ENCODE measurements at regions not wholly inside any gene's neighbourhood (a gene's known extent, or its start where the extent isn't known, plus 50 kb on each side); places are given as distances from the start of the nearest gene placed in this dataset.

DNA sequence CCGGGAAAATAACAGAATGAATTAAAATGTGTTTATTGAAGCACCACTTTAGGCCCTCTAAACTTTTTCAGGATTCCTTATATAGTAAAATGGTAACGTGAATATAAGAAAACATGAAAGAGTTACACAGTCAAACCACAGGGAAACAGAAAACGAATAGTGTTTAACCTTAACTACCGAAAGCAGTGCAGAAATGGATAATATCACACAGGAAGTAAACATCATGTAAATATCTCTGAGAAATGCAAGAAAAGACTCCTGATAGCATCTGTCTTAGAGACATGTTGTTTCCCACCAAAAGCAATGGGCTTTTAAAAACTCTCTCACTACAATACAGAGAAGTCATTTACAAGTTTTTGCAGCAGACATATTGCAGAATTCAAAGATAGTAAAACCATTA lies 323.9 kb upstream of the CXXC4 start:
- TF ChIP-seq, protein P1, sequence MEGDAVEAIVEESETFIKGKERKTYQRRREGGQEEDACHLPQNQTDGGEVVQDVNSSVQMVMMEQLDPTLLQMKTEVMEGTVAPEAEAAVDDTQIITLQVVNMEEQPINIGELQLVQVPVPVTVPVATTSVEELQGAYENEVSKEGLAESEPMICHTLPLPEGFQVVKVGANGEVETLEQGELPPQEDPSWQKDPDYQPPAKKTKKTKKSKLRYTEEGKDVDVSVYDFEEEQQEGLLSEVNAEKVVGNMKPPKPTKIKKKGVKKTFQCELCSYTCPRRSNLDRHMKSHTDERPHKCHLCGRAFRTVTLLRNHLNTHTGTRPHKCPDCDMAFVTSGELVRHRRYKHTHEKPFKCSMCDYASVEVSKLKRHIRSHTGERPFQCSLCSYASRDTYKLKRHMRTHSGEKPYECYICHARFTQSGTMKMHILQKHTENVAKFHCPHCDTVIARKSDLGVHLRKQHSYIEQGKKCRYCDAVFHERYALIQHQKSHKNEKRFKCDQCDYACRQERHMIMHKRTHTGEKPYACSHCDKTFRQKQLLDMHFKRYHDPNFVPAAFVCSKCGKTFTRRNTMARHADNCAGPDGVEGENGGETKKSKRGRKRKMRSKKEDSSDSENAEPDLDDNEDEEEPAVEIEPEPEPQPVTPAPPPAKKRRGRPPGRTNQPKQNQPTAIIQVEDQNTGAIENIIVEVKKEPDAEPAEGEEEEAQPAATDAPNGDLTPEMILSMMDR (IDR thresholded peaks at IDR 0.05): no peak
- TF ChIP-seq POLR2A (IDR thresholded peaks at IDR 0.05): no peak
- TF ChIP-seq POLR2AphosphoS5 (IDR thresholded peaks at IDR 0.05): no peak
- TF ChIP-seq EP300 (IDR thresholded peaks at IDR 0.05): no peak
